GM18861 (cell line): ENCODE measurements at regions not wholly inside any gene's neighbourhood (a gene's known extent, or its start where the extent isn't known, plus 50 kb on each side); places are given as distances from the start of the nearest gene placed in this dataset.
"Not testable (repeated sequence)": the region's sequence is repeated elsewhere in the genome, so short reads cannot be mapped to it uniquely, and the experiment has no call there.

Experiments
- ATAC-seq: cut with Tn5 transposase; IDR thresholded peaks from one replicate; pipeline ENCODE4 v1.9.1; 2021; ENCODE audit not compliant: unreplicated experiment

DNA sequence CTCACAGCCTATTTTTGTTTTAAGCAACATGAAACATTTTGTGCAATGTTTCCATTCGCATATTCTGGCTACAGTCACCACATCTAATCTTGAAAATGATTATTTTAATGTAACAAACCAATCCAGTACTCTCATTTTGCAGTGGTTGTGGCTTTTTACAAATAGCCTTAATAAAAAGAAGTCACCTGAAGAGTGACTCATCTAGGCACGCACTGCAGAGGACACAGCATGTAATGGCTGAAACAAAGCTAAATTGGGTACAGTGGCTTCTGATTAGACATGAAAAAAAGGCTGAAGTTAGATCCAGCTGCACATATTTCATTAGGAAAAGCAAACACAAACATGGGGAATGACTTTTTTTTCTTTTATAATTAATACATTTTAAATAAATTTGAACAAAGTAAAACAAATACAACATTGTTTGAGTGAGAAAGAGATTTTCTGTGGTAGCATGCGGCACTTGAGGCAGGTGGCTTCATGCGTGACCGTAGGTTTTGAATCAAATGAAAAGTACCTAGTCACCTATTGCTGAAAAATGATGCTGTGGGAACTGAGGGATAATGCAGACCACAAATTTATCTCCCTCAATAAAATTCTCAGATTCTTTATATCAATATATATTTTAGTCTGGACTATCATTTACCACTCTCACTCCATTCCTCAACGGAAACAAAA, 240.8 kb upstream of the DDX53 start:
- ATAC-seq = peak; percentile 88

DNA sequence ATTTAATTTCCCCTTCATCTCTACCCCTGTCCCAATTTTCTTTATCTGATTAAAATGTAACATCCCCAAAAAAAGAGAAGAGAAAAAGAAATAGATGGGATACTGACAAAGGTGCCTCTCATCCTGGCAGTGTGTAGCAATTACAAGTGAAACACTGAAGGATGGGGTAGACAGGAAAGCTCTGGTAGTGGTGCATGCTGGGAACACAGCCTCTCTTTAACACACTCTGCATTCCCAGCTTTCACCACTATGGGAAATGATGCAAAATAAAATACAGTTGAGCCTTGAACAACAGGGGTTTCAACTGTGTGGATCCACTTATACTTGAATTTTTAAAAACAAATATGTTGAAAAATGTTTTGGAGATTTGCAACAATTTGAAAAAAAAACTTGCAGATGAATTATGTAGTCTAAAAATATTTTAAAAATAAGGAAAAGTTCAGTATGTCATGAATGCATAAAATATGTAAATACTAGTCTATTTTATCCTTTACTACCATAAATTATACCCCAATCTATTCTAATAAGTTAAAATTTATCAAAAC, 239.2 kb upstream of the DDX53 start:
- ATAC-seq = no peak

DNA sequence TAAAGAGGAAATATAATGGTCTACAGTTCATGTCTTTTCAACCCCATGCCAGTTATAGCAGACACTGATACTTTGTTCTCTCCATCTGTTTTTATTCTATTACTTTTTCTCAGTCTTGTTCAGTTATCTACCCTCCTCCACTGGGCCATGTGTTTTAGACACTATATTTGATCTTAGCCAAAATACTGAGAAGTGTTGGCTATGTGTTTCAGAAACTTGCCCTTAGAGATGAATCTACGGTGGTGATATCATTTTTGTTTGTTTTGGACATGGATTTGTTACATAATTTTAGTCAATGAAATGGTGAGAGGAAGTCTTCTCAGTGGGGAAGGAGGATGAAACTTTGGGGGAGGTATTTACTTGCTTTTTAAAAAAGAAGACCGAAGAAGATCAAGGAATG, 211.5 kb upstream of the DDX53 start:
- no peak for ATAC-seq

DNA sequence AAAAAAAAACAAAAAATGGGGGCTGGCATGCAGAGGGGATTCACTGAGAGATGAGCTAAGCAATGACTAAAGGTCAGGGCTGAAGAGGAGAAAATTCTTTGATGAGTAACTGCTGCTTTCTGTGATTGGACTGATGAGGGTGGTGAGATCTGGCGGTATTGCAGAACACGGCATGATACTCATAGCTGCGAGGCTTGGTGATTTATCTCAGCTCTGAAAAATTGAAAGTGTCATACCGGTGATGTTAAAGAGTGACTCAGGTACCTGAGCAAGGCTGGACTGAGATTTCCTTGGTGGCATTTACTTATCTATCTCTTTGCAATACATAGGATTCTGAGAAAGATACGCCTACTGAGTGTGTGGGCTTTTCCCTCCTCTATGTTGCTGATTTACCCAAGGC, 204.1 kb upstream of the DDX53 start:
- ATAC-seq = no peak

DNA sequence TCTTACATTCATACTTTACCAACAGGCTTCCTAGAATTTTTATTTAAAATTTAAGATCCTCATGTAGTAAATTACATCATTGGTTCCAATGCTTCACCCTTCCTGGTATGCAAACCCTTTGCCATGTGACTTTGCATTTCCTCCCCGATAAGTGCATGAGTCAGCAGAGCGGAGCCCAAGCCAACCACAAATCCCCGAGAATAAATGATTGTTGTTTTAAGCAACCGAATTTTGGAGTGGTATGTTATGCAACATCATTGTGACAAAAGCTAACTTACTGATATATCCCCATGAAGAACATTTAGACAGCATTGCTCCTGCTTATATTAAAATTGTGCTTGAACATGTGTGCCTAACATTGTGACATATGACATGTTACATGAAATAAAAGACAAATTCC, 199.4 kb upstream of the DDX53 start:
- no peak for ATAC-seq

DNA sequence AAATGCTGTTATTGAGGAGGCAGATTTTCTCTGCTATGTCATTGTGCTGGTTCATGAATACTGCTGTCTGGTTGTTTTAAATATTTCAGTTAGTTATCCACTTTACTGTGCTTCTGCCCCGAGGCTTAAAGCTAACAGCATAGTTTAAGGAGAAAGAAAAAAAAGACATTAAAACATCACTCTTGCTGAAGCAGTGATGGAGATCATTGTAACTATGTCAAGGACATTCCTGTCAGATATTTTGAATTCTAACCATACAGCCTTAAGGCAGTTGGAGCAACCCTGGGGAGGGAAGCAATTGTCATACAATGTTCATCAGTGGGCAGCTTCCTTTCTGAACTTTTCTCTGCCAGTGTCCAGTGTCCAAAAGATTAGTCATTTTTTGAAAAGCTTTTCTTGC, 199.0 kb upstream of the DDX53 start:
- no peak for ATAC-seq

DNA sequence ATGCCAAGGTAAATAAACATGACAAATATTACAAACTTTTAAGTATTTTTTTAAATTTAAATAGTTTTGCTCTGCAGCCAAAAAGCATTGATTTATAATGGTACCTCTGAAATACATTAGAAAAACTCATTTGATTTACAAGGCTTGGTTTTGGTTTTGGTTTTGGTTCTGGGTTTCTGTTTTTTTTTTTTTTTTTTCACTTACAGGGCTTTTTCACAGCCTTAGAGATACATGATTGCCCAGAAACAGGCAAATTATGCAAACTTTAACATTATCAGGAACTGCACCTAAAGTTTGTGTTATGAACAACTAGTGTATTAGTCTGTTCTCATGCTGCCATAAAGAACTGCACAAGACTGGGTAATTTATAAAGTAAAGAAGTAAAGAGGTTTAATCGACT, 196.4 kb upstream of the DDX53 start:
- no peak for ATAC-seq

DNA sequence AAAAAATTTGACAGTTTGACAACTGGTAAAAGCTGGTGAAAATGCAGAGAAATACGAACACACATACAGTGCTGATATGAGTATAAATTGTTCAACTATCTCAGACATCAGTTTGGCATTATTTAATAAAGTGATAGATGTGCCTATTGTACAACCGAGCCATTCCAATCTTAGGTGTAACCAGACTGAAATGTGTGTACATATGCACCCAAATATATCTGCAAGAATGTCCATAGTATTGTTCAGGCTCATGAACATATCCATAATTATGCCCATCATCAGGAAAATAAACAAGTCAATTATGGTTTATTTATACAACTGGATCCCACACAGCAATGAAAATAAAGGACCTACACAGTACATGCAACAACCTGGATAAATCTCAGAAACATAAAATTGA, 188.9 kb upstream of the DDX53 start:
- no peak for ATAC-seq

DNA sequence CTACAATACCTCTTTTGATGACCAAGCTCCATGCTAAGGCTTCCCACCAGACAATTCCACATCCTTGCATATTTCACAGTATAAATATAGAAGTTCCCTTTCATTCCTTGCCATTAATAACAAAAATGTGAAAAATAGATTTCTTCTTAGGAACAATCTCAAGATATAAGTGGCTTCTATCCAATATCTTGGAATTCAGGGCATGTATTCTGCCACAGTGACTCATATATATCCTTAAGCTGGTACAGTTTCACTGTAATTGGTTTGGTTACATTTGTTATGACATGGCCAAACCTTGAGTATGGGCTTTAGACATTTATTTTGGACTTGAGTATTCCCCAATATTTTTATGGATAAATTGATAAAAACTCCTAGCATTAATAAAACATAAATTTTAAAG, 181.7 kb upstream of the DDX53 start:
- no peak for ATAC-seq

DNA sequence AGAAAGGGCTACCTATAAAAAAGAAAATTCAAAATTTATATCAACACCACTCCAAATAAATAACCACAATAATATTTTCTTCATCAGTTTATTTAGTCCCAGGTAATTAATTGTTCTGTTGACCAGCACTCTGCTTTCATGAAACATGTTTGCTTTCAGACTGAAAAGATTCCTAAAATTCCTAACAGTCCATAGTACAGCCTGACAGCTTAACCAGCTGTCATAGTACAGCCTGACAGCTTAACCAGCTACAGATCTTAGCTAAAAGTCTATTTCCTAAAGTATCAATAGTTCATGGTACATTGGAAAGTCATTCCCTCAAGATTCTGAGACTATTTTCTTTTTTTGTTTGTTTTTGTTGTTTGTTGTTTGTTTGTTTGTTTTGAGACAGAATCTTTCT, 144.1 kb upstream of the DDX53 start:
- no peak for ATAC-seq

DNA sequence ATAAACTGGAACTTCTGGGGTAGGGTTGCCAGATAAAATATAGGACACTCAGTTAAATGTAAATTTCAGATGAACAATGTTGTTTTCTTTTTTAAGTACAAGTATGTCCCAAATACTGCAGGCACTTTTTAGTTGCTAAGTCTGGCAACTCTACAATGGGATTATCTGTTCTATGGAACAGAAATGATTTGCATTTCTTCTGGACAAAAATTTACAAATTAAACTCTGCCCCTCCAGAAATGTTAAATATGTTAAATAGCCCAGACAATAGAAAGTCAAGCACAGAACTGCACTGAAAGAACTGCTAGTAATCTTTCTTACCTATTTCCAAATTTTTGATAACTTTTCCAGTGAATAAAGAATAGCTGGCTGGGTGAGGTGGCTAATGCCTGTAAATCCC, 140.1 kb upstream of the DDX53 start:
- ATAC-seq = no peak

DNA sequence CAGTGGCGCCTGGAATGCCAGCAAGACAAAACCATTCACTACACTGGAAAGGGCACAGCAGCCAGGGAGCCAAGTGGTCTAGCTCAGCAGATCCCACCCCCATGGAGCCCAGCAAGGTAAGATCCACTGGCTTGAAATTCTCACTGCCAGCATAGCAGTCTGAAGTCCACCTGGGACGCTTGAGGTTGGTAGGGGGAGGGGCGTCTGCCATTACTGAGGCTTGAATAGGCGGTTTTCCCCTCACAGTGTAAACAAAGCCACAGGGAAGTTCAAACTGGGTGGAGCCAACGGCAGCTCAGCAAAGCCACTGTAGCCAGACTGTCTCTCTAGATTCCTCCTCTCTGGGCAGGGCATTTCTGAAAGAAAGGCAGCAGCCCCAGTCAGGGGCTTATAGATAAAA, 133.0 kb upstream of the DDX53 start:
- not testable (repeated sequence) for ATAC-seq

DNA sequence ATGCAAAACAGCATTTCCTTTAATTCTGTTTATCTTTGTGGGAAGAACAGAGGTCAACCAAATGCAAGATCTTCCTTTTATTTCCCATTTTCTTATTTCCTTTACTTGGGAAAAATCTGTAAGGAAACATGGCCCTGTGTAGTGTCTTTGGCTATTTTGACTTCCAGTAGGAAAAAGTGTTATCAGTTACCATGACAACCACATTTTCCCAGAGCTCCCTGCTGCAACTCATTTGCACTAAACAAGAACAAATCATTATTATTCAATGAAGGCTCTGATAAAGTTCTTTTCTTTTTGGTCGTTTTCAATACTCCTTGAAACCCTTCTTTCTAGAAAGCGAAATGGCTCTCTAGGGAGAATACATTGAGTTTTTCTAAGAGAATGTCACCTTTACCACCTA, 117.2 kb upstream of the DDX53 start:
- no peak for ATAC-seq

DNA sequence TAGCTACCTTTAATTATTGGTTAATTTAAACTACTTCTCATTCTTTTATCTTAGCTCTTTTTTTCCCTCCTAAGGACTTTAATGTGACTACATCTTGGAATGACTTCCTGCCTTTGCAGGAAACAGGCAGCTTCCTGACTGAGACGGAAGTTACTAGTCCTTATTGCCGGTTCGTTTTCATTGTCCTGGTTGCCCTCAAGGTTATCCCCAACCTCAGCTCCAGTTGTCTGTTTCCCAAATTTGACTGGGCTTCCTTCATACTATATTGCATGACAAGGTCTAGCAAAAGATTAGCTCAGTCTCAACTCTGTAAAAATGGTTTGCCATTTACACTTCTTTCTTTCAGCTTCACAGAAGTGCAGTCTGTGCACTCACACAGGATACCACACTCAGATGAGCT, 109.9 kb upstream of the DDX53 start:
- ATAC-seq = no peak

DNA sequence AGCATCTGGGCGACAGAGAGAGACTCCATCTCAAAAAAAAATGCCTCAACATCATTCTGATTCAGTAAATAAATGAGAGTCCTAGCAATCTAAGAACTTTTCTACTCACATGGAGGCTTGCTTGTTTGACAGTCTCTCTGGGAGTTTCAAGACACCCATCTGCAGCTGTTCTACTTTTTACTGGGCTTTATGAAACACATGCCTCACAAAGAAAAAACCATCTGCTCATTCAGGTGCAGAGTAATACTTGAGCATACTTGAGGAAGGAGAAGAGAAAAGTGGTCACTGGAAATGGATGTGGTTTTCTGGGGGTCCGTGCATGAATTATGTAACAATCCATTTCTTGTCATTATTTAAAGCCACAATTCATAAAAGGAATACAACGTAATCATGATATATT, 87.1 kb upstream of the DDX53 start:
- ATAC-seq = no peak

DNA sequence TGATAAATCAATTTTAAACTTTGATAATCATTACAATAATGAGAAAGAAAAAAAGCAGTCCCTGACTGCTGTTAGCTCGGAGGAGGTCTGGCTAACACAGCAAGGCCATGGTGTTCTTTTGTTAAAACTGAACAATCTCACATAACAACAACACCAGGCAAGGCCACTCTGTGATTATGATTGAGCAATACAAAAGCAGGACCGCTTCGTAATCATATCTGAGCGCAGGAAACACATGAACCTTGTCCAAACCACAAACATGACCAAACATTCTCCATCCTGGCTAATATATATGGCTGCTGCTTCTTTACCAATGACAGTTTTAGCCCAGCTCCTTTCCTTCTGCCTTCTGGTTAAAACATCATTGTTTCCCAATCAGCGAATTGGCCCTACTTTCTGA, 76.8 kb upstream of the DDX53 start:
- no peak for ATAC-seq

DNA sequence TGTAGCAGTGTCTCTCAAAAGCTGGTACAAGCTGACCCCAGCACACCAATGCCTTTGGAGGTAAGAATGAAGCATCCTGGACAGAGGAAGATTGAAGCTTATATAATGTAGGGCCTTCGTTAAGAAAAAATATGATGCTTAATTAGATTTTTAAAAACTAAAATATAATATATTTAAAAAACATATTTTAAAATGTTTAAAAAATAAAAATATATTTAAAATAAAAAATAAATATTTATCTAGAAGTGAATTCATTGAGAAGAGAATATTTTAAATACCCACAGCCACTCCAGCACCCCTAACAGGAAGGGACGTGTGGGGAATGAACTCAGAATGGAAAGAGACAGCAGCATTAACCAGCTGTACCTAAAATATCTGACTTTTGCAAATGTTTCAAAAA, 65.1 kb upstream of the DDX53 start:
- no peak for ATAC-seq

DNA sequence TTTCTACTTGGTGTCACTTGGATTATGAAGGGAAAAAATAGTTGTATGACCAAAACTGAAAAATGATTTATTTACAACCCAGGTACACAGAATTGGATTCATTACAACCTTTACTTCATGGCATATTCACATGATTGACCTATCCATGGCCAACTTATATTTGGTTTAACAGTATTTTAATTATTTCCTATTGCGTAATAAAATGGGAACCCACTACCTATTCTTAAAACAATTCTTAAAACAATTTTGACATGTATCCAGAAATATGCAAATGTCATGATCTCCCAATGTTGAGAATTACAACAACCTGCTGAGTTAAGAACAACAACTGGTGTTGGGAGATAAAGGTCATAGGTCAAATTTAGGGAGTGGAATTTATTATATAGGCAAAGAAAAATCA, 54.8 kb upstream of the DDX53 start:
- no peak for ATAC-seq
